Kidney epithelial cell (primary cell): ENCODE measurements at regions not wholly inside any gene's neighbourhood (a gene's known extent, or its start where the extent isn't known, plus 50 kb on each side); places are given as distances from the start of the nearest gene placed in this dataset.

Experiments
- DNase-seq: peaks from one replicate; pipeline ENCODE4 v3.0.0-alpha.2; 2010; ENCODE audit warnings: low read depth
- H3K27me3 ChIP-seq: 2 replicates; pipeline ENCODE4 v1.6.0; 2011; ENCODE audit warnings: low read length; ENCODE audit not compliant: control insufficient read depth, insufficient read depth
- H3K36me3 ChIP-seq: 2 replicates; pipeline ENCODE4 v1.5.1; 2011; ENCODE audit warnings: low read length; ENCODE audit not compliant: control insufficient read depth, insufficient read depth
- H3K4me3 ChIP-seq: 2 replicates; pipeline ENCODE4 v1.5.1; 2011; ENCODE audit warnings: low read depth, mild to moderate bottlenecking, control low read depth, low read length
- CTCF ChIP-seq: IDR thresholded peaks from 2 replicates; pipeline ENCODE4 v1.5.1; 2011; ENCODE audit warnings: mild to moderate bottlenecking, moderate library complexity, low read length, control low read depth, inconsistent platforms; ENCODE audit not compliant: insufficient read depth, poor library complexity, severe bottlenecking

GRCh38 chr13:102960959-102961358 is 105.3 kb downstream of the SLC10A2 start:
- DNase-seq = no peak
- TF ChIP-seq CTCF = no peak
- Histone ChIP-seq H3K4me3 (no peak overlapping the region), H3K36me3 (no peaks in the 10 kb centered on the region), H3K27me3 (no peaks in the 10 kb centered on the region)

- H3K27me3 ChIP-seq = no peaks in the 10 kb centered on the region
- no peak for TF ChIP-seq CTCF
- no peaks in the 10 kb centered on the region for H3K36me3 ChIP-seq
- H3K4me3 ChIP-seq = no peak overlapping the region
- DNase-seq = no peak
Measured at GRCh38 chr13:102956449-102956848, 109.8 kb downstream of the SLC10A2 start.

GRCh38 chr13:102954350-102954749 is 108.5 kb downstream of the ERCC5 start:
- DNase-seq = no peak
- H3K27me3 ChIP-seq = no peaks in the 10 kb centered on the region
- no peak for TF ChIP-seq CTCF
- H3K4me3 ChIP-seq = no peak overlapping the region
- H3K36me3 ChIP-seq = no peaks in the 10 kb centered on the region

GRCh38 chr13:102951808-102952207 is 106.0 kb downstream of the ERCC5 start:
- Histone ChIP-seq H3K27me3 (no peaks in the 10 kb centered on the region), H3K36me3 (no peaks in the 10 kb centered on the region), H3K4me3 (no peak overlapping the region)
- TF ChIP-seq CTCF = no peak
- no peak for DNase-seq

- H3K4me3 ChIP-seq = no peak overlapping the region
- DNase-seq = no peak
- no peaks in the 10 kb centered on the region for H3K36me3 ChIP-seq
- no peak for TF ChIP-seq CTCF
- no peaks in the 10 kb centered on the region for H3K27me3 ChIP-seq
Measured at GRCh38 chr13:102947745-102948405, 102.0 kb downstream of the ERCC5 start.

- DNase-seq = no peak
- Histone ChIP-seq H3K4me3 (no peak overlapping the region), H3K27me3 (no peaks in the 10 kb centered on the region), H3K36me3 (no peaks in the 10 kb centered on the region)
- TF ChIP-seq CTCF = no peak
Measured at GRCh38 chr13:102945886-102946285, 100.1 kb downstream of the ERCC5 start.
